ENCODE measurements at regions not wholly inside any gene's neighbourhood (a gene's known extent, or its start where the extent isn't known, plus 50 kb on each side); places are given as distances from the start of the nearest gene placed in this dataset.

DNA sequence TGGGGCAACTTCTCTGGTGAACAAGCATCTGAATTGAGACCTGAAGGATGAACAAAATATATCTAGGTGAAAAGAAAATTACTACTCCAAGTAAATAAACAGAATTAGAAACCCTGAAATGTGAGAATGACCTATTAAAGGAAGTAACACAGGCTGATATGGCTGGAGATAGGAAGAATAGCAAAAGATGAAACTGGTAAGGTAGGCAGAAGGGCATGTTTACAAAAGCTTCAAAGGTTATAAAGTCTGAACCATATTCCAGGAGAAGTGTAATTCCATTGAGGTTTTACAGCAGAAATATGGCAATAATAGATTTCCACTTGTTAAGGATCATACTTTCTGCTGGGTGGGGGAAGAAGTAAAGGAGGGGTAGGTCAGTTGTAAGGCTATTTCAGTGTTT is 452.0 kb downstream of the GBA3 start:
- no peak for DNase-seq
- Histone ChIP-seq H4K8ac (replicated peaks; ENCODE audit: insufficient read length, low read depth, low read length) (no peak overlapping the region), H2BK5ac (ENCODE audit: insufficient read length, low read length) (no peak overlapping the region), H3K23me2 (ENCODE audit: insufficient read length, low read depth, low read length, poor library complexity, severe bottlenecking) (no peaks in the 10 kb centered on the region), H3K9me3 (ENCODE audit: control insufficient read depth, low read depth, low read length) (no peaks in the 10 kb centered on the region), H4K5ac (ENCODE audit: insufficient read length, low read depth, low read length) (no peak overlapping the region), H3K56ac (ENCODE audit: insufficient read length, low read depth, low read length) (no peak overlapping the region), H3K23ac (ENCODE audit: insufficient read length, low read depth, low read length) (no peak overlapping the region), H3T11ph (ENCODE audit: low read length) (no peak overlapping the region), H2BK15ac (ENCODE audit: low read depth, low read length) (no peak overlapping the region), H3K18ac (ENCODE audit: insufficient read length, low read depth, low read length) (no peak overlapping the region), H2AK5ac (ENCODE audit: insufficient read length, low read length) (no peak overlapping the region), H3K9ac (ENCODE audit: extremely low read depth, insufficient read length, low read length) (no peak overlapping the region), H4K20me1 (ENCODE audit: control insufficient read depth, insufficient read depth, insufficient read length) (no peaks in the 10 kb centered on the region), H2AFZ (ENCODE audit: low read length) (no peak overlapping the region), H3K79me2 (ENCODE audit: insufficient read depth, low read length) (no peaks in the 10 kb centered on the region), H3K27me3 (ENCODE audit: insufficient read depth, low read length) (no peaks in the 10 kb centered on the region), H3K14ac (ENCODE audit: insufficient read depth, low read length) (no peak overlapping the region), H3K4ac (ENCODE audit: low read depth, low read length) (no peak overlapping the region), H2BK120ac (ENCODE audit: low read depth, low read length, poor library complexity, severe bottlenecking) (no peak overlapping the region), H3K4me2 (ENCODE audit: insufficient read depth, insufficient read length, low read length) (no peak overlapping the region), H2BK20ac (ENCODE audit: low read depth, low read length, poor library complexity, severe bottlenecking) (no peak overlapping the region), H4K91ac (ENCODE audit: insufficient read length, low read depth, low read length) (no peak overlapping the region), H2BK12ac (ENCODE audit: insufficient read length, low read depth, low read length) (no peak overlapping the region), H3K27ac (ENCODE audit: insufficient read length, low read depth, low read length) (no peak overlapping the region), H3K4me1 (ENCODE audit: insufficient read depth, low read length) (peaks cover 3% of the 10 kb centered on the region; the same call in 1 of the 2 replicates), H3K79me1 (ENCODE audit: insufficient read depth, low read depth, low read length, poor library complexity, severe bottlenecking) (no peaks in the 10 kb centered on the region)
- TF ChIP-seq, protein P1, sequence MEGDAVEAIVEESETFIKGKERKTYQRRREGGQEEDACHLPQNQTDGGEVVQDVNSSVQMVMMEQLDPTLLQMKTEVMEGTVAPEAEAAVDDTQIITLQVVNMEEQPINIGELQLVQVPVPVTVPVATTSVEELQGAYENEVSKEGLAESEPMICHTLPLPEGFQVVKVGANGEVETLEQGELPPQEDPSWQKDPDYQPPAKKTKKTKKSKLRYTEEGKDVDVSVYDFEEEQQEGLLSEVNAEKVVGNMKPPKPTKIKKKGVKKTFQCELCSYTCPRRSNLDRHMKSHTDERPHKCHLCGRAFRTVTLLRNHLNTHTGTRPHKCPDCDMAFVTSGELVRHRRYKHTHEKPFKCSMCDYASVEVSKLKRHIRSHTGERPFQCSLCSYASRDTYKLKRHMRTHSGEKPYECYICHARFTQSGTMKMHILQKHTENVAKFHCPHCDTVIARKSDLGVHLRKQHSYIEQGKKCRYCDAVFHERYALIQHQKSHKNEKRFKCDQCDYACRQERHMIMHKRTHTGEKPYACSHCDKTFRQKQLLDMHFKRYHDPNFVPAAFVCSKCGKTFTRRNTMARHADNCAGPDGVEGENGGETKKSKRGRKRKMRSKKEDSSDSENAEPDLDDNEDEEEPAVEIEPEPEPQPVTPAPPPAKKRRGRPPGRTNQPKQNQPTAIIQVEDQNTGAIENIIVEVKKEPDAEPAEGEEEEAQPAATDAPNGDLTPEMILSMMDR (conservative IDR thresholded peaks at IDR 0.05): no peak
- Mint-ChIP-seq H3K4me3 (no peak overlapping the region), H3K36me3 (ENCODE audit: insufficient read depth in 1 of 3, low read depth in 3 of 3) (no peaks in the 10 kb centered on the region), H3K4me1 (no peaks in the 10 kb centered on the region), H3K27me3 (ENCODE audit: low read depth) (peaks cover 2% of the 10 kb centered on the region; the same call in 1 of the 2 replicates), H3K27ac (no peak overlapping the region), H3K9me3 (no peaks in the 10 kb centered on the region)
